ENCODE measurements at regions not wholly inside any gene's neighbourhood (a gene's known extent, or its start where the extent isn't known, plus 50 kb on each side); places are given as distances from the start of the nearest gene placed in this dataset.
"Not testable (repeated sequence)": the region's sequence is repeated elsewhere in the genome, so short reads cannot be mapped to it uniquely, and the experiment has no call there.

DNA sequence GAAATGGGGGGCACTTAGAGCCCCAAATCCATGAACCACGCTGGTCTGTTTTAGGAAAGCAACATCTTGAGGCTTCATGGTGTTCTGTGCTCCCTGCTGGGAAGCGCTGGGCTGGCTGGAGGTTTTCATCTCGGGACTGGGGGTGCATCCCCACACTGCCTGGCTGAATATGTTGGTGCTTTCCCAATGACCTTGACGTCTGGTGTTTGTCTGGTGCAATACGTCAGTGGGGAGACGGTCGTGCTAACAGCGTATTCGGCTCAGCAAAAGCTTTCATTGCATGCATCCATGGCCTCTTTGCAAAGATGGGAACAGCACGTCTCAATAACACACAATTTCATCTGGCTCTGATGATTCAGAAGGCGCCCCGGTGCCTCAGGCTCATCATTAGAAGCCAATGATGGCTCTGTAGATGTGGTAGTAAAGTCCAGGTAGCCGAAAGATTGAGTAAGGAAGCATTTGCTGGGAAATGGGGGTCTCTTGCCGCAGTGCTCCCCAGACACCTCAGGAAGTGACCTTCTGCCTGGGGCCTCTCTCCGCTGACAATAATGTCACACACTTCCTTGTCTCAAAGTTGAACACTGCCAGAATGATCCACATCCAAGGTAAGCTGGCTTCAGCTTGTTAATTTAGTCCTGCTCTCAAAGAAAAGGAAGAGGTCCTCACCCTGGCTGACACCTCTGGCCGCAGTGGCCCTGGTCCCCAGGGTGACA, 97.7 kb downstream of the ING1 start:
- DNase-seq, result no peak

DNA sequence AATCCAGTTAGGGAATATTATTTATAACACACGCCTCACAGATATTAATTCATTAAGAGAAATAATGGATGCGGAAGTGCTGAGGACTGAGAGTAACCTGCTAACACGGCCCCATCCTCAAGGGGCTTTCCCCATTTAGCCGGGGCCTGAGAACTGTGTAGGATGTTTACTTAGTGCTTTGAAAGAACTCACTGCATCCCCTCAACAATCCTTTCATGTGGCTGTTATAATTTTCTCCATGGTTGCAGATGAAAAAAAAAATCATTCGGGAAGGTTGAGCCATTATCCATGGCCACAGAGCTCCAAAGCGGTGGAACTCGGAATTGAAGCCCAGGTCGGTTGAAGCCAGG, 98.2 kb downstream of the ING1 start:
- DNase-seq, result no peak

DNA sequence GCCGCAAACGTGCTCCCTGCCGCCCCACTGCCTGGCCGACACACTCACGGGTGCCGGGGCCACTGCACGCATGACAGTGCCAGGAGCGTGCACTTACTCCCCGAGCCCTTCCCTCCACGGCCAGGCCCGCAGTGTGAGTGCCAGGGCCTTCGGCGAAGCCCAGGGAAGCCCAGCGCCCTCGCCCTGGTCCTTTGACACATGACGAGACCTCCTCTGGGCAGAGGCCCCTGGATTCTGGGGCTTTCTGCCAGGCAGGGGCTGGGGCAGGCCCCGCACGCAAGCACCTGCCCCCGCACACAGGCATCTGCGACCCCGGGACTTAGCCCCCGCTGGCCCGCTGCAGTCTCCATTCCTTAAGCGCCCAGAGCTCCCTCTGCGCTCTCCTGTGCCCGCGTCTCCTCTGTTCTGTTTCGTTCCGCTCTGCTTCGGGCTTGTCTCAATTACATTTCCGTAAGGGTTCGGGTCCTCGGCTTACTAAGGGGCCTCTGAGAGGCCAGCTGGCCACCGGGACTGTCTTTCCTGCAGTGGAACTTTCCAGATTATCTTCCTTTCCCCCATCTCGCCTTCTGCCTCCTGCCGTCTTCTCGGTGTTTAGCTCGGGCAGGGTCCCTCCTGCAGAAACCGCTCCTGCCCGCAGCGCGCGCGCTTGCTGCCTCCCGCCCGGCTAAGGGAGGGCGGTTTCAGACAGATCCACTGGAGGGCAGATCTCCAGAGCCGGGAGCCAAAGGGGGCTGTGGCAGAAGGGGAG, 98.8 kb downstream of the ING1 start:
- DNase-seq, result peak; percentile 27

DNA sequence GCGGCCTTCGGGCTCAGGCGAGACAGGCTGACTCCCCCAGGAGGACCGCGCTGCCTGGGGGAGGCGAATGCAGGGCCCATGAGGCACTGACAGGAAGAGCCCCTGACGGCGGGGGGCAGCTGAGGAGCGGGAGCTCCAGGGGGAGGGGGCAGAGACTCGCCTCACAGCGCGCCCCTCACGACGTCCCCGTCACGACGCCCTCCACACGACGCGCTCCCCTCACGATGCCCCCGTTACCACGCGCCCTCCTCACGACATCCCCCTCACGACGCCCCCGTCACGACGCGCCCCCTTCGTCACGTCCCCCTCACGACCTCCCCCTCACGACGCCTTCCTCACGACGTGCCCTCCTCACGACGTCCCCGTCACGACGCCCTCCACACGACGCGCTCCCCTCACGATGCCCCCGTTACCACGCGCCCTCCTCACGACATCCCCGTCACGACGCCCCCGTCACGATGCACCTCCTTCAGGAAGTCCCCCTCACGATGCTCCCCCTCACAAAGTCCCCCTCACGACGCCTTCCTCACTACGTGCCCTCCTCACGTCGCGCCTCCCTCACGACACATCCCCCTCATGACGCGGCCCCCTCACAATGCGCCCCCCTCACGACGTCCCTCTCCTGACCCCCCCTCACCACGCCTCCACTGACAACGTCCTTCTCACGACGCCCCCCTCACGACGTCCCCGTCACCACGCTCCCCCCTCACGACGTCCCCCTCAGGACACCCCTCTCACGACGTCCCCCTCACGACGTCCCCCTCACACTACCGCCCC, 99.6 kb downstream of the ING1 start:
- DNase-seq, result no peak

DNA sequence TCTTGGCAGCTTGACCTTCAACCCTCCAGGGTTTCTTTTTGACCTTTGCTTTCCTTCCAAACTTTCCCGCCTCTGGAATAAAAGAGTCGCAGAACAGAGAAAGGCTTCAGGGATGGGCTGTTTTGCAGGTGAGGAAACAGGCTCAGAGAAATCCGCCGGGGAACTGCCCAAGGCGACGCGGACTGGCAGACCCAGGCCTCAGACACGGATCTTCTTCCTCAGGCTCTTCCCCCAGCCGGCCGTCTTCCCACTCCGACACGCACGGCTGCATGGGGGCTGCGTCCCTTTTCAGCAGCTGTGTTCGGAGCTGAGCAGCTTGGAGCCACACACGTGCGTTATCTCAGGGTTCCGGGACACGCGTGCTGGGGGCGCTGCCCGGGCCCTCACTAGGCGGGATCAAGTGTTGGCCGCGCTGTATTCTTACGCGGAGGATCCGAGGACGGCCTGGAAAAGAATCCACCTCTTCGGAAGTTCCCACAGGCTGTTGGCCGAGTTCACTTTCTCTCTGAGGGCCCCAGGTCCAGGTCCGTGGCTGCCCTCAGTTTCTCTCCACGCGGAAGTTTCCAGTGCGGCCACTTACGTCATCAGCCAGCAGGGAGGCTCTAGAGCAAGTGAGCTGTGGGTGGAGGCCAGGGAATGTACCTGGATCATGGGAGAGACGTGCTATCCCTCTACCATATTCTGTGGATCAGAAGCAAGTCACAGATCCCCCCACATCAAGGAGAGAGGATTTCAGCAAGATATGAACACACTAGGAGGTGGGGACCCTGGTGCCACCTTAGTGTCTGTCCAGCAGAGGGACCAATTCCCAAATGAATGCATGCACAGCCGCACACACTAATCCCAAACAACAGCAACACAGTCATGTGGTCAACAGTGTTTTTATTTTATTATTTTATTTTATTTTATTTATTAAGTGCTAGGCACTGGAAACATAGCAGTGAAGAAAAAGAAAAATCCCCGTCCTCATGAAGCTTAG, 100.4 kb downstream of the ING1 start:
- DNase-seq, result no peak

DNA sequence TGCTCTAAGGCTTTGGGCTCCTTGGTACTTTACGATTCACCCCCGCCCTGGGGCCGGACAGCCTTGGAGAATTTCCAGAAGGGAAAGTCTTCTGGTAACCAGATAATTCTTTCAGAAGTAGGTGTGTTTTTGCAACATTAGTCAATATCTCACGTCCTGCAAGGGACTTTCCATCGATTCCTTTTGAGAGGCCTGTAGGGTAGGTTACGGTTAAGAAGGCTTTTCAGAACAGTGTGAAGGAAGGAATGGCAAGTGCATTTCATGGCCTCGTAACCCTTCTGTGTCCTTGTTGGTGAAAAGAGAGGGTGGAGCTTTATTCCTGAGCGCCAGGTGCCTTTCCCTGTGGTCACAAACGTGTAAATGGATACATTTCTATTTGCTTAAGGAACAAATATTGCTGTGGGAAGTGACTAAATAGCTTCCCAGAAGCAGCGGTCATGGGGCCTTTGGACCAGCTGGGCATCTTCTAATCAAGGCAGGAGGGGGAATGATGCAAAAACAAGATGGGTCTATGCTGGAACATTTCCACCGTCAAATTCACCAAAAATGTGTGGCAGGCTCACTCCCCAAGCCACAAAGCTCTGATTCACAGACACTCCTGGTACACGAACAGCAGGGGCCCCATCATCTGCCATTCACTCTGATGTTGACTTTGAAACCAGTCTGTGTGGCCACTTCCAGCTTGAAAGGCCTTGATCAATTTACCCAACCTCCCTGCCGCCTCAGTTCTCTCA, 99.2 kb downstream of the ANKRD10 start:
- peak; percentile 29 for DNase-seq

DNA sequence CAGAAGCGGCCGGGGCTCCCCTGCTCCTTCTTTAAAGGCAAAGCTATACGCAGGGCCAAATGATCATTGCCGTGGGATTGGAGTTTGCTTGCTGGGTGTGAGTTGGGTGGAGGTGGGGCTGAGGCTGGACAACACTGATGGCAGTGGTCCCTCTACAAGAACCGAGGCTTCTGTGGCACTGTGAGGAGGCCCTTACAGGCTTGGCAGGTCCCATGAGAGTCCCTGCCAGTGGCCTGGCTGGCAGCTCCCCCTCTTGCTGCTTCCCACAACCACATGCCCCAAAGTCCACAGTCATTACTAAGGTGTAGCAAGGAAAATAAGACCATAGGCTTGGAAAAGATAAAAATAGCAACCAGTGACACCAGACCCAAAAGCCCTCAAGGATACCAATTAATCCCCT, 98.4 kb downstream of the ANKRD10 start:
- no peak for DNase-seq

DNA sequence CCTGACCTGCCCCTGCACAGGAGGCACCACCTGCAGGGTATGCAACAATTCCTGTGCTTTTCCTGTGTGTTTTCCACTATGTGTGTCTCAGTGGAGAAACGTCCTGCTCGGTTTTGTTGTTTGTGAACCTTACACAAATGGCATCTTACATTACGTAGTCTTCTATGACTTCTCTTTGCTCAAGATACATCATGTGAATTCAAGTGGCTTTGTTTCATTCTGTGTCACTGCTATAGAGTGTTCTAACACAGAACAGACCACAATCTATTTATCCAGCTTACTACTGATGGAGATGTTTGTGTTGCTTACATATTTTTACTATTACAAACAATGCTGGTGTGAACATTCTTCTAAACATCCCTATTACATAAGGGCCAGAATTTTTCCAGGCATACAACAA, 97.7 kb downstream of the ANKRD10 start:
- DNase-seq, result no peak

DNA sequence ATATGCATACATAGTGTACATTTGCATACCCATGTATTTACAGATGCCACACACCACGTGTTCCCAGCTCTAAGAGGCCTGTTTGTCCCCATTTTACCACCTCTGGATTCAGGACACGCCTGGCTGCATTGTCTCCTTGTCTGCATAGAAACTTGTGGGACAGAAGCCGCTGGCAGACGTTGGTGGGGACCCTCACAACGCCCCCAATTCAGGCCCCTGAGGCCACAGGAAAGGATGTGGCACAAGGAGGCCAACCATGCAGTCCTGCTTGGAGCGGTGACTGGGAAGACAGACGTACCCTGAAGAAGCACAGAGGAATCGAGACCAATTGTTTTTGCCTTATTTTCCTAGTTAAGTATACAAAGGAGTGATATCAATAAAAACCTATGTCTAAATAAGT, 96.1 kb downstream of the ANKRD10 start:
- no peak for DNase-seq

DNA sequence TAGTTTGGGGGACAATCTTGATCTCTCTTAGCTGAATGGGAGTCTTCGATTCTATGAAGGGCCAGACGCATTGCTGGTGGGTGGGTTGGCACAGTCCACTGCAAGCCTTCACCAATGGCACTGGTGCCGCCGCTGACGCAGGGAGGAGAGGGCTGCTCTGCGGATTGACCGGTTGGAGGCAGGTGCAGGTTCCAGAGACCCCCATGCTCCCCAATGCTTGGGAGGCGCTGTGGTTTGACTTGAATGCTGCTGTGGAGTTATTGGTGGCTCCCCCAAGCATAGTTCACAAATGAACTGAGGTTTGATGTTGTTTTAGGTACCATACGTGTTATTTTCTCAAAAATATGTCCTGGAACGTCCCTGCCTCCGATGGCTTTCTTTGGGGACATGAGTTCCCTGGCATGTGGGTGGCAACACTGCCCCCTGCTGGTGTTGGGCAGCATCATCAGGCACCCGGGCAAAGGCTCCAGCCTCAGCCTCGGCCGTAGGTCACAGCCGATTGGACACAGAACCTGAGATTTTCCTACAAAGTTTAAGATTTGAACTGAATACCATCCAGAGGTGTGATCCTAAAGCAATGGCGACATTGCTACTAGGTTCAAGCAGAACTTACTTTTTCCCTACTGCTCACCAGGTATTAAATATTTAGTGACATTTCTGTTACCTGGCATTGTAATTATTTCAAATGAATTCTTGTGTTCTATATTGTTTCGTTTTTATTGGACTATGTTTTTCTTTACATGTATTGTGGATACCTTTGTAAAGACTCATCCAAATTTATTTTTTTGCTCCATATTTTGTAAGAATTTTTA, 95.5 kb downstream of the ANKRD10 start:
- peak; percentile 67 for DNase-seq

DNA sequence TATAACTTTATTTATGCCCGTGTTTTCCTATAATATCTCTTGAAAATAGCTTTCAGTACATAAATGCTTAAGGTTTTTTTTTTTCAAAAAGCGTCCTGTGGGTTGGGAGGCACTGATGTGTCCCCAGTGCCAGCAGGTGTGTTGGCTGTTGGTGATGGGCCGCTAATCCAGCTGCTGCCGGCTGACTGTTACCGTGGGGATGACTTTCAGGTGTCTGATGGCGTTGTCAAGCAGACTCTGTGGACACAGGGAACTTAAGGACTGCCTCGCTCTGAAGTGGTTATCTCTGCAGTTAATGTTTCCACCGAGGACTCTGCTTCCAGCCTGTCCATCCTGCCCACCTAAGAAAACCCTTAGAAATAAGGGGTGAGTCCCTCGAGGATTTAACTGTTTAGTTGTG, 94.5 kb downstream of the ANKRD10 start:
- DNase-seq, result no peak

DNA sequence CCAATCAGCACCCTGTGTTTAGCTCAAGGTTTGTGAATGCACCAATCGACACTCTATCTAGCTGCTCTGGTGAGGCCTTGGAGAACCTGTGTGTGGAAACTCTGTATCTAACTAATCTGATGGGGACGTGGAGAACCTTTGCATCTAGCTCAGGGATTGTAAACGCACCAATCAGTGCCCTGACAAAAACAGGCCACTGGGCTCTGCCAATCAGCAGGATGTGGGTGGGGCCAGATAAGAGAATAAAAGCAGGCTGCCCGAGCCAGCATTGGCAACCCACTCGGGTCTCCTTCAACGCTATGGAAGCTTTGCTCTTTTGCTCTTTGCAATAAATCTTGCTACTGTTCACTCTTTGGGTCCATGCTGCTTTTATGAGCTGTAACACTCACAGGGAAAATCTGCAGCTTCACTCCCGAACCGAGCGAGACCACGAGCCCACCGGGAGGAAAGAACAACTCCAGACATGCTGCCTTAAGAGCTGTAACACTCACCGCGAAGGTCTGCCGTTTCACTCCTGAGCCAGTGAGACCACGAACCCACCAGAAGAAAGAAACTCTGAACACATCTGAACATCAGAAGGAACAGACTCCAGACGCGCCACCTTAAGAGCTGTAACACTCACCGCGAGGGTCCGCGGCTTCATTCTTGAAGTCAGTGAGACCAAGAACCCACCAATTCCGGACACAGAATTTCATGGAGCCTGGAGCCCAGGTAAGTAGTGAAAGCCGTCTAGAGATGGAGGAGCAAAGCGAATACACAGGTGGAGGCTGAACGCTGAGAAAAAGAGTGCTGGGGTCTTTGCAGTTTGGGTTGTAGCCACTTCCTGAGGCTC, 92.8 kb downstream of the ANKRD10 start:
- not testable (repeated sequence) for DNase-seq

DNA sequence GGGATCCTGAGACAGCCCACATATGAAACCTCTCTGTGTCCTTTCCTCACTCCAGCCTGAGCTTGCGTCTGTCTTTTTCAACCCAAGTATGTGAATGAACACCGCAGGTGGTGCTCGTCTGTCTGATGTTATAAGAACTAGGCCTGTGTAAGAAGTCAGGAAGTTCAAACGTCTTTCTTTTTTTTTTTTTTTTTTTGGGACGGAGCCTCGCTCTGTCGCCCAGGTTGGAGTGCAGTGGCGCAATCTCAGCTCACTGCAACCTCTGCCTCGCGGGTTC, 92.3 kb downstream of the ANKRD10 start:
- no peak for DNase-seq

DNA sequence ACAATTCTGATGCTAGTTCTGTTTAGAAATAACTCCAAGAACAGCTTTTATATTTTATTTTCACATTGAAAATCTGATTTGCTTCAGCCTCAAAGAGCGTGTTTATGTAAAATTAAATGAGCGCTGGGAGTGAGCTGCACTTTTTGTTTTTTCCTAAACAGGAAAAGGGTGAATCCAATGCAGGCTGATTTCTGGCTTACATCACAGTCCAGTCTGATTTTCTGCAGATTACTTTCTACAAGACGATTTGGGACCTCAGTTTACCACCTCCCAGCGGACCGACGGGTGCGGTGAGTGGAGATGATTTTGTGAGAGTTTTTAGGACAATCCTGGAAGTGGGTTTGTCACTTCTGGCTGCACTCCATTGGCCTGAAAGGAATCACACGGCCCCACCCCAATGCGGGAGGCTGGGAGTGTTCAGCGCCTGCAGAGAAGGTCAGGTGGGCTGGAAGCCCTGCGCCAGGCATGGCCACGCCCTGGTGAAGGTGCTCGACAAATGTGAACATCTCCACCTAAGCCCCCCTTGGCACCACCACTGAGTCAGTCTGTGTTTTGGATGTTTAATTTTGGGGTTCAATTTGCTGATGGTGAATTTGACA, 90.1 kb downstream of the ANKRD10 start:
- DNase-seq, result no peak

DNA sequence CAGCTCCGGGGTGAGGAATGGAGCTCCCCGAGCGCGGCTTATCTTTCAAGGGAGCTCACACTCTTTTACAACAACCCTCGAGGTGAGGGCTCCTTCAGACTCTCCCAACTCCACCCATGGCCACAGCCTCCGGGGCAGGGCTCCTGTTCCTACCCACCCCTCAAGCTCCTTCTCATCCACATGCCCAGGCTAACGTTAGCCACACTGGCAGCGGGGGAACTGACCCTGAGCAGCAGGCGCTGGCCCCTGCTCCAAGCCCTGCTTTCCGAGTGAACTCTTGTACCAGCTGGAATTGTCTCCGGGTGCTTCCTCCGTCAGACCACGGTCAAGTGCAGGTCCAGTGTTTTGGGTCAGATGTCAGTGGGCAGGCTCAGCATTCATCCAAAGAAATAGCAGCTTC, 89.4 kb downstream of the ANKRD10 start:
- DNase-seq, result no peak

DNA sequence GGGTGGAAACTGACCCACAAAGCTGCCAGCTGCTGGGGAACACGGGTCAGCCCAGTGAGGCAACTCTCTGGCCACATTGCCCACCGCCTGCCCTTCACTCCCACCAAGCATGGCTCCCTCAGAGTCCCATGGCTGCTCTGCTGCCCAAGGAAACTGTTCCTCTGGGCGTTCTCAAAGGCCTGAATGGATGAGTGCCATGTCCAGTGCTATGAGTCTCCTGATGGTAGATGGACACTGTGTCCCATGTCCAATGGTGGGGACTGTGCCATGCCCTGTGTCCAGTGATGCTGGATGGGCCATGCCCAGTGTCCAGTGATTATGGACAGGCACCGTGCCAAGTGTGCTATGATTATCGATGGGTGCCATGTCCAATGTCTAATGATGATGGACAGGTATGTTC, 88.8 kb downstream of the ANKRD10 start:
- DNase-seq, result no peak

DNA sequence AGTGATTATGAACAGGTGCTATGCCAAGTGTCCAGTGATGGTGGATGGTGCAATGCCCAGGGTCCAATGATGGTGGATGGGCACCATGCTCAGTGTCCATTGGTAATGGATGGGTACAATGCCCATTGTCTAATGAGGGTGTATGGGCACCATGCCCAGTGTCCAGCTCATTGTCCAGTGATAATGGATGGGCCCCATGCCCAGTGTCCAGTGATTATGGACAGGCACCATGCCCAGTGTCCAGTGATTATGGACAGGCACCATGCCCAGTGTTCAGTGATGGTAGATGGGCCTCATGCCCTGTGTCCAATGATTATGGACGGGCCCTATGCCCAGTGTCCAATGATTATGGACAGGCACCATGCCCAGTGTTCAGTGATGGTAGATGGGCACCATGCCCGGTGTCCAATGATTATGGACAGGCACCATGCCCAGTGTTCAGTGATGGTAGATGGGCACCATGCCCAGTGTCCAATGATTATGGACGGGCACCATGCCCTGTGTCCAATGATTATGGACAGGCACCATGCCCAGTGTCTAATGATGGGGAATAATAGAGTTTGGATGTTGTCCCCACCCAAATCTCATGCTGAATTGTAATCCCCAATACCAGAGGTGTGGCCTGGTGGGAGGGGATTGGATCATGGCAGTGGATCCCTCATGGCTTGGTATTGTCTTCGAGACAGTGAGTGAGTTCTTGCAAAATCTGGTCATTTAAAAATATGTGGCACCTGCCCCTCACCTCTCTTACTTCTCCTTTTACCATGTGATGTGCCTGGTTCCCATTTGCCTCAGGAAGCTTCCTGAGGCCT, 87.8 kb downstream of the ANKRD10 start:
- no peak for DNase-seq

Data from fibroblast of skin of scalp (primary cell).